ENCODE measurements at regions not wholly inside any gene's neighbourhood (a gene's known extent, or its start where the extent isn't known, plus 50 kb on each side); places are given as distances from the start of the nearest gene placed in this dataset.

DNA sequence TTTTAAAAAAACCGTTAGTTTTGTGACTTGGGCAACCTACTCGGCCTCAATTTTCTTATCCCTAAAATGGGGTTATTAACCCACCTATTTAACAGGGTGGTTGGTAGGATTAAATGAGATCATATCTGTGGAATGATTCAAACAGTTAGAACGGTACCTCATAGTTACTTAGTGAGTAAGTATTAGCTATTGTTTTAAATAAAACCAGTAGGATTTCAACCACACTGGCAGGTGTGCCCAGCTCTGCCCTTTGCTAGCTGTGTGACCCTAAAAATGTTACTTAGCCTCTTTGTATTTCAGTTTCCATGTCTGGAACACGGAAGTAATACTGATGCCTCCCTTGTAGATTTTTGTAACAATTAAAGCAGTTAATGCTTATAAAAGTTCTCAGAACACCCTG is 225.8 kb upstream of the SPRY1 start:
- TF ChIP-seq CTCF (IDR thresholded peaks at IDR 0.05), result no peak
- no peak for TF ChIP-seq EP300 (IDR thresholded peaks at IDR 0.05)
